ENCODE measurements at regions not wholly inside any gene's neighbourhood (a gene's known extent, or its start where the extent isn't known, plus 50 kb on each side); places are given as distances from the start of the nearest gene placed in this dataset.

DNA sequence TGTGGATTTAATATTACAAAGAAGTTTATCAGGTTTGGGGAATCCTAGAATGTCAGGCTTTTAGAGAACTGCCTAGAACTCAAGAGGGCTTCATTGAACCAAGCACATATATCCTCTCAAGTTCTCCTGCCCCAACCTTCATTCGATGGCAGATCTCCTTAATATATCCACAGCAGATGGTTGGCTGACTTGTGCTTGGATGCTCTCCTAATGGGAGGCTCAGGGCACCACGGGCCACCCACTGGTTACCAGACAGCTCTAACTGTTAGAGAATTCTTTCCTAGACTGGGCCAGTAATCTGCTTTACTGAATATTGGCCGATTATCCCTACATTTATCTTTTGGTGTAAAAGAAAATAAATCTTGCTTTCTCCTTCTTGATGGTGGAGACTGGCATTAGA, 87.2 kb upstream of the ATP8B1 start:
- no peak for TF ChIP-seq POLR2AphosphoS5 (IDR thresholded peaks at IDR 0.05; ENCODE audit: low read depth, low read length)
- TF ChIP-seq, protein P1, sequence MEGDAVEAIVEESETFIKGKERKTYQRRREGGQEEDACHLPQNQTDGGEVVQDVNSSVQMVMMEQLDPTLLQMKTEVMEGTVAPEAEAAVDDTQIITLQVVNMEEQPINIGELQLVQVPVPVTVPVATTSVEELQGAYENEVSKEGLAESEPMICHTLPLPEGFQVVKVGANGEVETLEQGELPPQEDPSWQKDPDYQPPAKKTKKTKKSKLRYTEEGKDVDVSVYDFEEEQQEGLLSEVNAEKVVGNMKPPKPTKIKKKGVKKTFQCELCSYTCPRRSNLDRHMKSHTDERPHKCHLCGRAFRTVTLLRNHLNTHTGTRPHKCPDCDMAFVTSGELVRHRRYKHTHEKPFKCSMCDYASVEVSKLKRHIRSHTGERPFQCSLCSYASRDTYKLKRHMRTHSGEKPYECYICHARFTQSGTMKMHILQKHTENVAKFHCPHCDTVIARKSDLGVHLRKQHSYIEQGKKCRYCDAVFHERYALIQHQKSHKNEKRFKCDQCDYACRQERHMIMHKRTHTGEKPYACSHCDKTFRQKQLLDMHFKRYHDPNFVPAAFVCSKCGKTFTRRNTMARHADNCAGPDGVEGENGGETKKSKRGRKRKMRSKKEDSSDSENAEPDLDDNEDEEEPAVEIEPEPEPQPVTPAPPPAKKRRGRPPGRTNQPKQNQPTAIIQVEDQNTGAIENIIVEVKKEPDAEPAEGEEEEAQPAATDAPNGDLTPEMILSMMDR (IDR thresholded peaks at IDR 0.05), result no peak
- TF ChIP-seq GABPA (IDR thresholded peaks at IDR 0.05; ENCODE audit: low read depth), result no peak
- TF ChIP-seq, protein P2, sequence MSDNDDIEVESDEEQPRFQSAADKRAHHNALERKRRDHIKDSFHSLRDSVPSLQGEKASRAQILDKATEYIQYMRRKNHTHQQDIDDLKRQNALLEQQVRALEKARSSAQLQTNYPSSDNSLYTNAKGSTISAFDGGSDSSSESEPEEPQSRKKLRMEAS (IDR thresholded peaks at IDR 0.05; ENCODE audit: low read depth), result no peak
- TF ChIP-seq TAF1 (IDR thresholded peaks at IDR 0.05; ENCODE audit: borderline replicate concordance, low read depth, low read length), result no peak
- no peak for TF ChIP-seq CHD2 (IDR thresholded peaks at IDR 0.05; ENCODE audit: low read length, partially characterized antibody)
- TF ChIP-seq, protein P3, sequence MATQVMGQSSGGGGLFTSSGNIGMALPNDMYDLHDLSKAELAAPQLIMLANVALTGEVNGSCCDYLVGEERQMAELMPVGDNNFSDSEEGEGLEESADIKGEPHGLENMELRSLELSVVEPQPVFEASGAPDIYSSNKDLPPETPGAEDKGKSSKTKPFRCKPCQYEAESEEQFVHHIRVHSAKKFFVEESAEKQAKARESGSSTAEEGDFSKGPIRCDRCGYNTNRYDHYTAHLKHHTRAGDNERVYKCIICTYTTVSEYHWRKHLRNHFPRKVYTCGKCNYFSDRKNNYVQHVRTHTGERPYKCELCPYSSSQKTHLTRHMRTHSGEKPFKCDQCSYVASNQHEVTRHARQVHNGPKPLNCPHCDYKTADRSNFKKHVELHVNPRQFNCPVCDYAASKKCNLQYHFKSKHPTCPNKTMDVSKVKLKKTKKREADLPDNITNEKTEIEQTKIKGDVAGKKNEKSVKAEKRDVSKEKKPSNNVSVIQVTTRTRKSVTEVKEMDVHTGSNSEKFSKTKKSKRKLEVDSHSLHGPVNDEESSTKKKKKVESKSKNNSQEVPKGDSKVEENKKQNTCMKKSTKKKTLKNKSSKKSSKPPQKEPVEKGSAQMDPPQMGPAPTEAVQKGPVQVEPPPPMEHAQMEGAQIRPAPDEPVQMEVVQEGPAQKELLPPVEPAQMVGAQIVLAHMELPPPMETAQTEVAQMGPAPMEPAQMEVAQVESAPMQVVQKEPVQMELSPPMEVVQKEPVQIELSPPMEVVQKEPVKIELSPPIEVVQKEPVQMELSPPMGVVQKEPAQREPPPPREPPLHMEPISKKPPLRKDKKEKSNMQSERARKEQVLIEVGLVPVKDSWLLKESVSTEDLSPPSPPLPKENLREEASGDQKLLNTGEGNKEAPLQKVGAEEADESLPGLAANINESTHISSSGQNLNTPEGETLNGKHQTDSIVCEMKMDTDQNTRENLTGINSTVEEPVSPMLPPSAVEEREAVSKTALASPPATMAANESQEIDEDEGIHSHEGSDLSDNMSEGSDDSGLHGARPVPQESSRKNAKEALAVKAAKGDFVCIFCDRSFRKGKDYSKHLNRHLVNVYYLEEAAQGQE (IDR thresholded peaks at IDR 0.05; ENCODE audit: low read depth, low read length), result no peak
- TF ChIP-seq NFIC (IDR thresholded peaks at IDR 0.05; ENCODE audit: borderline replicate concordance), result no peak
- no peak for TF ChIP-seq RAD21 (IDR thresholded peaks at IDR 0.05; ENCODE audit: low read length)
- TF ChIP-seq, protein P4, sequence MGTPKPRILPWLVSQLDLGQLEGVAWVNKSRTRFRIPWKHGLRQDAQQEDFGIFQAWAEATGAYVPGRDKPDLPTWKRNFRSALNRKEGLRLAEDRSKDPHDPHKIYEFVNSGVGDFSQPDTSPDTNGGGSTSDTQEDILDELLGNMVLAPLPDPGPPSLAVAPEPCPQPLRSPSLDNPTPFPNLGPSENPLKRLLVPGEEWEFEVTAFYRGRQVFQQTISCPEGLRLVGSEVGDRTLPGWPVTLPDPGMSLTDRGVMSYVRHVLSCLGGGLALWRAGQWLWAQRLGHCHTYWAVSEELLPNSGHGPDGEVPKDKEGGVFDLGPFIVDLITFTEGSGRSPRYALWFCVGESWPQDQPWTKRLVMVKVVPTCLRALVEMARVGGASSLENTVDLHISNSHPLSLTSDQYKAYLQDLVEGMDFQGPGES (IDR thresholded peaks at IDR 0.05; ENCODE audit: low read depth, low read length), result no peak
- TF ChIP-seq SMC3 (IDR thresholded peaks at IDR 0.05; ENCODE audit: low read depth, low read length), result no peak
- no peak for TF ChIP-seq JUND (IDR thresholded peaks at IDR 0.05)
- no peak for TF ChIP-seq RCOR1 (IDR thresholded peaks at IDR 0.05; ENCODE audit: low read length)
